ENCODE measurements at regions not wholly inside any gene's neighbourhood (a gene's known extent, or its start where the extent isn't known, plus 50 kb on each side); places are given as distances from the start of the nearest gene placed in this dataset.

DNA sequence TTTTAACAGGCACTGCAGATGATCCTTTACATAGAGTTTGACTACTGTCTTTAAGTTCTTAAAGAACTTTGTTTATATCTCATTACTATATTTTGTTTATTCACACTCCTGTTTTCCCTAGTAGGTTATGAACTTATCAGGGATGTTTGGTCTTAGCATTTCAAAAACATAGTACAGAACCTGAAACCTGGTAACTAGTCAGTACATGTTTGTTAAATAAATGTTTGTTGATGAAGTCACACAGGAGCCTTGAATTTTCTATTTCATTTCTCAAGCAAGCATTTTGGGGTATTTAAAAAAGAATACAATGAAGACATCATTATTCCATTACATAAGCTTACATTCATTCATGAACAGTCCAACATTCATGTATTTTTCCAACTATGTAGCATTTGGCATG, 280.3 kb upstream of the ZSWIM2 start:
- TF ChIP-seq, protein P1, sequence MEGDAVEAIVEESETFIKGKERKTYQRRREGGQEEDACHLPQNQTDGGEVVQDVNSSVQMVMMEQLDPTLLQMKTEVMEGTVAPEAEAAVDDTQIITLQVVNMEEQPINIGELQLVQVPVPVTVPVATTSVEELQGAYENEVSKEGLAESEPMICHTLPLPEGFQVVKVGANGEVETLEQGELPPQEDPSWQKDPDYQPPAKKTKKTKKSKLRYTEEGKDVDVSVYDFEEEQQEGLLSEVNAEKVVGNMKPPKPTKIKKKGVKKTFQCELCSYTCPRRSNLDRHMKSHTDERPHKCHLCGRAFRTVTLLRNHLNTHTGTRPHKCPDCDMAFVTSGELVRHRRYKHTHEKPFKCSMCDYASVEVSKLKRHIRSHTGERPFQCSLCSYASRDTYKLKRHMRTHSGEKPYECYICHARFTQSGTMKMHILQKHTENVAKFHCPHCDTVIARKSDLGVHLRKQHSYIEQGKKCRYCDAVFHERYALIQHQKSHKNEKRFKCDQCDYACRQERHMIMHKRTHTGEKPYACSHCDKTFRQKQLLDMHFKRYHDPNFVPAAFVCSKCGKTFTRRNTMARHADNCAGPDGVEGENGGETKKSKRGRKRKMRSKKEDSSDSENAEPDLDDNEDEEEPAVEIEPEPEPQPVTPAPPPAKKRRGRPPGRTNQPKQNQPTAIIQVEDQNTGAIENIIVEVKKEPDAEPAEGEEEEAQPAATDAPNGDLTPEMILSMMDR (IDR thresholded peaks at IDR 0.05; ENCODE audit: borderline replicate concordance, control extremely low read depth, extremely low read depth, insufficient read depth, missing control alignments), result no peak
- in situ Hi-C loops (cut with MboI; ENCODE audit: low sequenced_read_pairs, unreplicated experiment), result loop anchor here (25.0 kb wide), 1 partner anchor 308 kb away; the partner anchor contains the start of gene CALCRL
- no peak for DNase-seq (ENCODE audit: low spot score)

DNA sequence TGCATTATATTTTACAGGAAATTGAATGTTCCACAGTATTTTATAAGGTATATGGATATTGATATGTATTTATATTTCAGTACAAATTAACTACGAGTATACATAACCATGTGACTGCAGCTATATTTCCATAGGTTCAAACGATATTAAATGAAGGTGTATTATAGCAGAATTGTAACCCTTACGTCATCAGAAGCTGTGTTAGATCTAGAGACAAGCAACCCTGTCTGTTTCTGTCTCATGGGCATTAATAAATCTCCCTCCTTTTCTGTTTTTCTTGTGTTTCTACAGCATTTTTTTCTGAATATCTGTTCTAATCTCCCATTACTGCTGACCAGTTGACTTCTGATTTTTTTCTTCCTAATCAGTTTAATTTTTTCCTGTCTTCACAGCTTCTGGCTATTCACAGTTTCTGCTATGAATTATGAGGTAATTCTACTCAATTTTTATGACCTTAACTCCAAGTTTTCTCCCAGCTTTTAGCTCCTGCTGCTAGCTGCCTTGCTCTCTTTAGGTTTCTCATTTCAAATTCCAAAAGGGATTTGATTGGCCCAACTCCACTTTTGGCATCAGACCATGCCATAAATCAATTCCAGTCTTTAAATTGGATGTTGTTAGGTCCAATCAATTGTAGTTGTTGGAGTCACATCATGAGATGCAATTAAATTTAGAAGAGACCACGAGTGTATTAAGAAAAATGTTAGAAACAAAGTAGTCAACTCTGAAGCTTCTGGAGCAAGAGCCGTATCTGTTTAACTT, 277.5 kb upstream of the ZSWIM2 start:
- DNase-seq (ENCODE audit: low spot score), result no peak
- TF ChIP-seq, protein P1 (IDR thresholded peaks at IDR 0.05; ENCODE audit: borderline replicate concordance, control extremely low read depth, extremely low read depth, insufficient read depth, missing control alignments), result no peak
- in situ Hi-C loops (cut with MboI; ENCODE audit: low sequenced_read_pairs, unreplicated experiment), result loop anchor here (25.0 kb wide), 1 partner anchor 311 kb away; the partner anchor contains the start of gene CALCRL

DNA sequence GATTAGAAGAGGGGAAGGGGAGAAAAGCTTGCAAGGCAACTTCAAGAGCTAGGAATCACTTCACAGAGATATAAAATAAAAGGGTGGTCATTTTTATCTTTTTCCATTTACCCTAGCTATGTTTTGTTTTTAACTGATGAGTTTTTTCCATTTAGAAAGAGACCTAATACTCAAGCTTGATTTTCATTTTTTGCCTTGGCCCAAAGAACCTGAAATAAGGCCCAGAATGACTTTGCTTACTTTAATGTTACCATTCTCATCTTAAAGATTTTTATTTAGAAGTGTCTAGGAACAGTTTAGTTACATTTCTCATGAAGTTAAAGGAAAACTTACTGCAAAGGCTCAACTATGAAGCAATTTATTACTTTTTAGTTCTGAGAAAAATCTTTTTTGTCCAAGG, 276.3 kb upstream of the ZSWIM2 start:
- in situ Hi-C loops (cut with MboI; ENCODE audit: low sequenced_read_pairs, unreplicated experiment), result loop anchor here (25.0 kb wide), 1 partner anchor 312 kb away; the partner anchor contains the start of gene CALCRL
- DNase-seq (ENCODE audit: low spot score), result no peak
- TF ChIP-seq, protein P1 (IDR thresholded peaks at IDR 0.05; ENCODE audit: borderline replicate concordance, control extremely low read depth, extremely low read depth, insufficient read depth, missing control alignments), result no peak

DNA sequence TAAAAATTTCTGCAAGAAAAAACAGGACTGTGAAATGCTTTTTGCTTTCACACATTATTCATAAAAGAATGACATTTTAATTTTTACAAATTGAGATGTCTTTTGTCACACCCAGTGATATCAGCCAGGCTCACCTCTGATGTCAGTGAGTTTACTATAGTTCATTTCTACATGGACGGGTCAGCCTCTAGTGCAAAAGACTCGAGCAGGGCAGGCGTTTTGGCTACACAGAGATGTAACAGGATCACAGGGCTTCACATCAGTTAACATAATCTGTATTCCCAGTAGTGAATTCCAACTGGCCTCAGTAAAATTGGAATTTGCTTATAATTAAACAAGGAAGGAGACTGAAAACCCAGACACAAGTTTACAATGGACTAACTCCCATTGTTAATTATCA, 275.6 kb upstream of the ZSWIM2 start:
- TF ChIP-seq, protein P1 (IDR thresholded peaks at IDR 0.05; ENCODE audit: borderline replicate concordance, control extremely low read depth, extremely low read depth, insufficient read depth, missing control alignments), result no peak
- DNase-seq (ENCODE audit: low spot score), result no peak
- in situ Hi-C loops (cut with MboI; ENCODE audit: low sequenced_read_pairs, unreplicated experiment), result no loop called here

DNA sequence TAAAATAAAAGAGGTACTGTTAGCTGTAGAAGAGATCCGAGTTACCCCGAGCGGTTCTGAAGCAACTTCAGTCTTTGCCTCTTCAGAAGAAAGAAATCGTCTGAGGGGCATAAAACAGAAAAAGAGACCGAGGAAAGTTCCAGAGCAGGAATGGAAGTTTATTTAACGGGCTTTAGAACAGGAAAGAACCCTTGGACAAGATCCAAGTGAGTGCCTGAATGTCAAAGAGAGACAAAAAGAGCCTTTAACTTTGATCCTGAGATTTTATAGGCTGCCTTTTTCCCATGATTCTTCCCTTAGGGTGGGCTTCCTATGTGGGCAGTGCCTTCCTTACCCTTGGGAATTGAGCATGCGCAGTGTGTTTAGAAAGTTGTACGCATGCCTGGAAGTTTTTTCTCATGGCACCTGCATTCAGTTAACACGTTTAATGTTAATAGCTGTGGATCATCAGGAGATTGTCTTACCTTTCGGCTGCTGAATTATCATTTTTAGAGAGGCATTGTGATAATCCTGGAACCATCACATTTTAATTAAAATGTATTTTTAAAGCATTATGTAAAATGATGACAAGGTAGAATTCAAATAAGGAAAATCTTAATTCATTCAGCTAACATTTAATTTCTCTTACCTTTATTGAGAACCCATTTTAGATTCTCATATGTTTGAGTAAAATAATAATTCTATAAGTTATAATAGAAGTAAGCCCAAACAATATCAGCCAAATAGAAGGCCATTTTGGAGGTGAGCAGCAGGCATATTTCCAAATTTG, 269.5 kb upstream of the ZSWIM2 start:
- no peak for DNase-seq (ENCODE audit: low spot score)
- TF ChIP-seq, protein P1 (IDR thresholded peaks at IDR 0.05; ENCODE audit: borderline replicate concordance, control extremely low read depth, extremely low read depth, insufficient read depth, missing control alignments), result no peak
- in situ Hi-C loops (cut with MboI; ENCODE audit: low sequenced_read_pairs, unreplicated experiment), result no loop called here

DNA sequence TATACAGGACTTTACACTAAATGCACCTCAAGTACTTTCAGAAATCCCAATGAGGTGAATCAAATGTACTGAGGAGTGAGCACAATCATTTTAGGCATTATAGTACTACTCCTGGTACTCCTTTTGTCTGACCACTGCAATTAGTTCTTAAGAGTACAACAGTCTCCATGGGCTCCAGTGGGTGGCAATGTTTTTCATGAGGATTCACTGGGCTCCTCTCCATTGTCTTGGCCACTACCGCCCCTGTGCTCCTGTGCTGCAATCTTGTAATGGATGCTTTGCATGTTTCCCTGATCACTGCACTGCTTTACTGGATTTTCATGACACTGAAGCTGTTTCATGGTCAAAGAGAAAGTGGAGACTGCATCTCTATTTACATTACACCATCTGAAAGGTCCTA, 268.5 kb upstream of the ZSWIM2 start:
- in situ Hi-C loops (cut with MboI; ENCODE audit: low sequenced_read_pairs, unreplicated experiment), result no loop called here
- TF ChIP-seq, protein P1 (IDR thresholded peaks at IDR 0.05; ENCODE audit: borderline replicate concordance, control extremely low read depth, extremely low read depth, insufficient read depth, missing control alignments), result no peak
- no peak for DNase-seq (ENCODE audit: low spot score)

All from GM13976 (cell line).